ENCODE measurements at regions not wholly inside any gene's neighbourhood (a gene's known extent, or its start where the extent isn't known, plus 50 kb on each side); places are given as distances from the start of the nearest gene placed in this dataset.

DNA sequence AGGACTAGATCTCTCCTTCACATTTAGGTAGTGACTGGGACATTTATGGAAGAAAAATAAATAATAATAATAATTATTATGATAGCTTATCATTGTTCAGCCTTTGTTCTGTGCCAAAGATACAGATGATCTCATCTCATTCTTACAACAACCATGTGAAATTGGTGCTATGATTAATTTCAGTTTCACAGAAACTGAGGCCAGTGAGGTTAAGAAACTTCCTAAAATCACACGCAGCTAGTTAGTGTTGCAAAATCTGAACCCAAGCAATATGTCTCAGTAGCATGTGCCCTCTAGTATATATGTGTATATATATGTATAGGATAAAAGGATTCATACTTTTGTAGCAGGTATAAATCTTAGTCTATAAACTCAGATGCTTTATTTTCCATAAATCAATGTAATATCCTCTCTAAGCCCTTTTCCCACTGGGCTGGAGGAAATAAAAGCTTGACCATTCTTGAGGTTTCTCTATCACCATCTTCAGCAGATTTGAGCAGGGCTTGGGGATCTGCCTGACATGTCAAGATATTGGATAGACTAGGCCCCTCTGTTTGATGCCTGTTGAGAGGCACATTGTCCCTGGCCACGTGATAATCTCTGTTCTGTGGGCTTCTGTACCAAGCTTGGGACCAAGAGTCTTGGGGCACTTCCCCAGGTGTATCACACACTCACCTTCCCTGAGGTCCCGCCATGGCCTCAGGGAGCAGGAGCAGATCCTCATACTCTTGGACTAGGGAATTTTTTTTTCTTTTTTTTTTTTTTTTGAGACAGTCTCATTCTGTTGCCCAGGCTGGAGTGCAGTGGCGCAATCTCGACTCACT is 172.6 kb upstream of the NRP1 start:
- H3K4me3 ChIP-seq (ENCODE audit: insufficient read depth, low read length) = no peak overlapping the region
- H3K79me2 ChIP-seq (ENCODE audit: insufficient read depth, low read length) = no peaks in the 10 kb centered on the region
- no peaks in the 10 kb centered on the region for H3K36me3 ChIP-seq (ENCODE audit: insufficient read depth, low read length)
- H3K4me1 ChIP-seq (ENCODE audit: insufficient read depth, low read length) = peaks cover 18% of the 10 kb centered on the region
- no peaks in the 10 kb centered on the region for H4K20me1 ChIP-seq (ENCODE audit: insufficient read depth, low read length)
- no peaks in the 10 kb centered on the region for H3K9me3 ChIP-seq (ENCODE audit: low read depth, low read length)
- no peak overlapping the region for H3K4me2 ChIP-seq (ENCODE audit: insufficient read depth, low read length)
- no peak overlapping the region for H2AFZ ChIP-seq (ENCODE audit: low read length)
- peak overlapping the region; percentile 11 for H3K27ac ChIP-seq (ENCODE audit: low read depth, low read length)
- DNase-seq (ENCODE audit: insufficient read length, low spot score, missing footprints) = no peak
- no peaks in the 10 kb centered on the region for H3K27me3 ChIP-seq (ENCODE audit: insufficient read depth, low read length)
- TF ChIP-seq, protein P1, sequence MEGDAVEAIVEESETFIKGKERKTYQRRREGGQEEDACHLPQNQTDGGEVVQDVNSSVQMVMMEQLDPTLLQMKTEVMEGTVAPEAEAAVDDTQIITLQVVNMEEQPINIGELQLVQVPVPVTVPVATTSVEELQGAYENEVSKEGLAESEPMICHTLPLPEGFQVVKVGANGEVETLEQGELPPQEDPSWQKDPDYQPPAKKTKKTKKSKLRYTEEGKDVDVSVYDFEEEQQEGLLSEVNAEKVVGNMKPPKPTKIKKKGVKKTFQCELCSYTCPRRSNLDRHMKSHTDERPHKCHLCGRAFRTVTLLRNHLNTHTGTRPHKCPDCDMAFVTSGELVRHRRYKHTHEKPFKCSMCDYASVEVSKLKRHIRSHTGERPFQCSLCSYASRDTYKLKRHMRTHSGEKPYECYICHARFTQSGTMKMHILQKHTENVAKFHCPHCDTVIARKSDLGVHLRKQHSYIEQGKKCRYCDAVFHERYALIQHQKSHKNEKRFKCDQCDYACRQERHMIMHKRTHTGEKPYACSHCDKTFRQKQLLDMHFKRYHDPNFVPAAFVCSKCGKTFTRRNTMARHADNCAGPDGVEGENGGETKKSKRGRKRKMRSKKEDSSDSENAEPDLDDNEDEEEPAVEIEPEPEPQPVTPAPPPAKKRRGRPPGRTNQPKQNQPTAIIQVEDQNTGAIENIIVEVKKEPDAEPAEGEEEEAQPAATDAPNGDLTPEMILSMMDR (IDR thresholded peaks at IDR 0.05; ENCODE audit: extremely low read depth, low read depth, low read length) = no peak

DNA sequence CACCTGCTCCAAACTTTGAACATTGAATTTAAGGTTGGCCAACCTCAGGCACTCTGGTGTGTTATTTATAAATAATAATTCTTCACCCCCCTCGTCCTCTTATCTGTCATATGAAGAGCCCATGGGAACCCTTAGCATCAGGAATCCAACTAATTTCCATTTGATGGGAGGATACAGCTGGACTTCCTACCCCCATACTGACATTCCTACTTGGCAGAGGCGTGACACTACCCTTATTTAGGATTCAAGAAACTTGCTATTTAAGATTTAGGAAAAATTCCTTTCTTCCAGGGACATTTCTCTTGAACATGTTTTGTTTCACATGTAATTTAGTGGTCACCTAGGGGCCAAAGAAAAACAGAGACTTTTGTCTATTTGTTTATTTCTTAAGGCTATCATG is 171.9 kb upstream of the NRP1 start:
- H3K27me3 ChIP-seq (ENCODE audit: insufficient read depth, low read length) = no peaks in the 10 kb centered on the region
- no peaks in the 10 kb centered on the region for H3K9me3 ChIP-seq (ENCODE audit: low read depth, low read length)
- H3K79me2 ChIP-seq (ENCODE audit: insufficient read depth, low read length) = no peaks in the 10 kb centered on the region
- no peaks in the 10 kb centered on the region for H3K36me3 ChIP-seq (ENCODE audit: insufficient read depth, low read length)
- H4K20me1 ChIP-seq (ENCODE audit: insufficient read depth, low read length) = no peaks in the 10 kb centered on the region
- H3K4me3 ChIP-seq (ENCODE audit: insufficient read depth, low read length) = no peak overlapping the region
- TF ChIP-seq, protein P1 (IDR thresholded peaks at IDR 0.05; ENCODE audit: extremely low read depth, low read depth, low read length) = no peak
- no peak overlapping the region for H2AFZ ChIP-seq (ENCODE audit: low read length)
- H3K4me2 ChIP-seq (ENCODE audit: insufficient read depth, low read length) = no peak overlapping the region
- peaks cover 18% of the 10 kb centered on the region for H3K4me1 ChIP-seq (ENCODE audit: insufficient read depth, low read length)
- no peak overlapping the region for H3K27ac ChIP-seq (ENCODE audit: low read depth, low read length)
- DNase-seq (ENCODE audit: insufficient read length, low spot score, missing footprints) = no peak

DNA sequence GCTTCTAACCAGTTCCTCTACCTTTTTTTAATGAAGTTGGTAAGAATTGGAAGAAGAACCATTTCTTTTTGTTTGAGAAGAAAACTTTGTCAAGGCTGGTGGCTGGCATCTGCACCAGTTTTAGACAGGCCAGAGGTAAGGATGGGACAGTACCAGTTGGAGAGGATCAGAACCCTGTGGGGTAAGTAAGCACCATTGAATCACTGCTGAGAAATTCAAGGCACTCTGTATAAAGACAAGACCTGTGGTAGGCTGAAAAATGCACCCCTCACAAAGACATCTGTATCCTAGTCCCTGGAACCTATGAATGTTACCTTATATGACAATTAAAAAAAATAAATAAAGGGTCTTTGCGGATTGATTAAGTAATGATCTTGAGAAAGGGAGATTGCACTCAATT is 166.7 kb upstream of the NRP1 start:
- H4K20me1 ChIP-seq (ENCODE audit: insufficient read depth, low read length) = no peaks in the 10 kb centered on the region
- H3K4me2 ChIP-seq (ENCODE audit: insufficient read depth, low read length) = no peak overlapping the region
- no peaks in the 10 kb centered on the region for H3K79me2 ChIP-seq (ENCODE audit: insufficient read depth, low read length)
- H3K9me3 ChIP-seq (ENCODE audit: low read depth, low read length) = no peaks in the 10 kb centered on the region
- H3K27me3 ChIP-seq (ENCODE audit: insufficient read depth, low read length) = no peaks in the 10 kb centered on the region
- H3K4me1 ChIP-seq (ENCODE audit: insufficient read depth, low read length) = no peaks in the 10 kb centered on the region
- H2AFZ ChIP-seq (ENCODE audit: low read length) = no peak overlapping the region
- H3K27ac ChIP-seq (ENCODE audit: low read depth, low read length) = no peak overlapping the region
- H3K4me3 ChIP-seq (ENCODE audit: insufficient read depth, low read length) = no peak overlapping the region
- no peak for DNase-seq (ENCODE audit: insufficient read length, low spot score, missing footprints)
- H3K36me3 ChIP-seq (ENCODE audit: insufficient read depth, low read length) = no peaks in the 10 kb centered on the region
- TF ChIP-seq, protein P1 (IDR thresholded peaks at IDR 0.05; ENCODE audit: extremely low read depth, low read depth, low read length) = no peak

- no peaks in the 10 kb centered on the region for H3K79me2 ChIP-seq (ENCODE audit: insufficient read depth, low read length)
- no peak overlapping the region for H3K27ac ChIP-seq (ENCODE audit: low read depth, low read length)
- no peaks in the 10 kb centered on the region for H3K9me3 ChIP-seq (ENCODE audit: low read depth, low read length)
- no peaks in the 10 kb centered on the region for H4K20me1 ChIP-seq (ENCODE audit: insufficient read depth, low read length)
- TF ChIP-seq, protein P1 (IDR thresholded peaks at IDR 0.05; ENCODE audit: extremely low read depth, low read depth, low read length) = no peak
- no peak for DNase-seq (ENCODE audit: insufficient read length, low spot score, missing footprints)
- no peaks in the 10 kb centered on the region for H3K4me1 ChIP-seq (ENCODE audit: insufficient read depth, low read length)
- no peak overlapping the region for H2AFZ ChIP-seq (ENCODE audit: low read length)
- no peak overlapping the region for H3K4me2 ChIP-seq (ENCODE audit: insufficient read depth, low read length)
- no peaks in the 10 kb centered on the region for H3K27me3 ChIP-seq (ENCODE audit: insufficient read depth, low read length)
- no peak overlapping the region for H3K4me3 ChIP-seq (ENCODE audit: insufficient read depth, low read length)
- H3K36me3 ChIP-seq (ENCODE audit: insufficient read depth, low read length) = no peaks in the 10 kb centered on the region
Observed at GRCh38 chr10:33498391-33498891, 164.0 kb upstream of the NRP1 start.

Measured in osteoblast (primary cell).